OCI-LY1 (cell line): ENCODE measurements at regions not wholly inside any gene's neighbourhood (a gene's known extent, or its start where the extent isn't known, plus 50 kb on each side); places are given as distances from the start of the nearest gene placed in this dataset.

ENCODE experiments used
- H2AFZ ChIP-seq: fragments of 200-600 bp; sonication (generic), shearing (Covaris generic); 2 replicates; pipeline ENCODE4 v1.6.0; 2014; ENCODE audit warnings: antibody characterized with exemption, mild to moderate bottlenecking, low read length
- H3F3A ChIP-seq: fragments of 200-600 bp; sonication (generic), shearing (Covaris generic); 2 replicates; pipeline ENCODE4 v1.6.0; 2014; ENCODE audit warnings: mild to moderate bottlenecking, antibody characterized with exemption, low read length, moderate library complexity; ENCODE audit not compliant: insufficient read depth
- H3K27ac ChIP-seq: fragments of 200-600 bp; sonication (generic); 2 replicates; pipeline ENCODE4 v1.5.1; 2014; ENCODE audit warnings: low read length, mixed run types, mild to moderate bottlenecking, low read depth; ENCODE audit not compliant: poor library complexity, severe bottlenecking
- H3K27me3 ChIP-seq: fragments of 200-600 bp; sonication (generic); 2 replicates; pipeline ENCODE4 v1.6.0; 2014; ENCODE audit warnings: antibody characterized with exemption, mild to moderate bottlenecking, low read length, moderate library complexity; ENCODE audit not compliant: insufficient read depth
- H3K36me3 ChIP-seq: fragments of 200-600 bp; sonication (generic); 2 replicates; pipeline ENCODE4 v1.6.1; 2014; ENCODE audit warnings: mild to moderate bottlenecking, antibody characterized with exemption, low read length, moderate library complexity, mixed read lengths; ENCODE audit not compliant: insufficient read depth
- H3K4me1 ChIP-seq: fragments of 200-600 bp; sonication (generic); 2 replicates; pipeline ENCODE4 v1.5.1; 2014; ENCODE audit warnings: mild to moderate bottlenecking, low read length, moderate library complexity; ENCODE audit not compliant: insufficient read depth, severe bottlenecking
- H3K4me2 ChIP-seq: fragments of 200-600 bp; sonication (generic), shearing (Covaris generic); 2 replicates; pipeline ENCODE4 v1.6.1; 2014; ENCODE audit warnings: low read length
- H3K4me3 ChIP-seq: fragments of 200-600 bp; sonication (generic); 2 replicates; pipeline ENCODE4 v1.5.1; 2014; ENCODE audit warnings: low read length, low read depth, mild to moderate bottlenecking, mixed read lengths; ENCODE audit not compliant: poor library complexity, severe bottlenecking
- H3K79me2 ChIP-seq: fragments of 200-600 bp; shearing (Covaris generic); 2 replicates; pipeline ENCODE4 v1.6.1; 2016; ENCODE audit warnings: mixed run types, low read length, mixed read lengths; ENCODE audit not compliant: insufficient read depth
- H3K9ac ChIP-seq: fragments of 200-600 bp; sonication (generic), shearing (Covaris generic); 2 replicates; pipeline ENCODE4 v1.6.1; 2014; ENCODE audit warnings: mild to moderate bottlenecking, low read length, mixed read lengths
- H3K9me2 ChIP-seq: fragments of 200-600 bp; sonication (generic), shearing (Covaris generic); 2 replicates; pipeline ENCODE4 v1.6.1; 2014; ENCODE audit warnings: low read depth, mild to moderate bottlenecking, low read length, mixed read lengths
- H3K9me3 ChIP-seq: fragments of 200-600 bp; shearing (Covaris generic); 2 replicates; pipeline ENCODE4 v1.6.1; 2014; ENCODE audit warnings: low read length, mixed read lengths
- H4K20me1 ChIP-seq: fragments of 200-600 bp; sonication (generic), shearing (Covaris generic); 2 replicates; pipeline ENCODE4 v1.6.0; 2016; ENCODE audit warnings: mild to moderate bottlenecking, low read length; ENCODE audit not compliant: insufficient read depth
- EZH2 ChIP-seq: fragments of 200-600 bp; sonication (generic), shearing (Covaris generic); IDR thresholded peaks from 2 replicates; pipeline ENCODE4 v1.8.0; 2017; ENCODE audit warnings: borderline replicate concordance, mixed run types, mild to moderate bottlenecking, antibody characterized with exemption, low read length, moderate library complexity, mixed read lengths
- TF ChIP-seq, protein P1 (sequence below): fragments of 200-600 bp; sonication (generic), shearing (Covaris generic); IDR thresholded peaks from 2 replicates; pipeline ENCODE4 v1.5.1; 2017; ENCODE audit warnings: mild to moderate bottlenecking, antibody characterized with exemption, low read length, moderate library complexity, mixed read lengths

DNA sequence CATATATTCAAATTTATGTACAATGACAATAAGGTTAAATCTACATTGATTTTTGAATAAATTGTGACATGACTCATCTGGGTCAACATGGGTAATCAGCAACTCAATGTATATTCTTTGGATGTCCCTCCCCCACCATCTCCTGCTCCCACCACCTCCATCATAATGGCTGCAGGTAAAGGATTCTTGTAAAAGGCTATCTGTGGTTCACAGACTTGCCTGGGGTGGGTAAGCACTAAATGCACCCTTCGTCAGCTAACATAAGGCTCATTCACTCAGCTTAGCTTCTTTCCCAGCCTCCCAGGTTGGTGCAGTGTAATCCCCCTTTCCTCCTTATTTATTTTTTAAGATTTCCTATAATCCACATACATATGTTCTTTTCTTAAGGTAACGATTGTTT is 355.7 kb upstream of the DPYD start:
- no peaks in the 10 kb centered on the region for H3K9me3 ChIP-seq
- no peaks in the 10 kb centered on the region for H3K9me2 ChIP-seq
- no peaks in the 10 kb centered on the region for H4K20me1 ChIP-seq
- no peak overlapping the region for H3K9ac ChIP-seq
- H3K27ac ChIP-seq: no peak overlapping the region
- H3K4me1 ChIP-seq: no peaks in the 10 kb centered on the region
- no peak overlapping the region for H3K4me3 ChIP-seq
- H3F3A ChIP-seq: no peaks in the 10 kb centered on the region
- TF ChIP-seq EZH2: no peak
- TF ChIP-seq, protein P1, sequence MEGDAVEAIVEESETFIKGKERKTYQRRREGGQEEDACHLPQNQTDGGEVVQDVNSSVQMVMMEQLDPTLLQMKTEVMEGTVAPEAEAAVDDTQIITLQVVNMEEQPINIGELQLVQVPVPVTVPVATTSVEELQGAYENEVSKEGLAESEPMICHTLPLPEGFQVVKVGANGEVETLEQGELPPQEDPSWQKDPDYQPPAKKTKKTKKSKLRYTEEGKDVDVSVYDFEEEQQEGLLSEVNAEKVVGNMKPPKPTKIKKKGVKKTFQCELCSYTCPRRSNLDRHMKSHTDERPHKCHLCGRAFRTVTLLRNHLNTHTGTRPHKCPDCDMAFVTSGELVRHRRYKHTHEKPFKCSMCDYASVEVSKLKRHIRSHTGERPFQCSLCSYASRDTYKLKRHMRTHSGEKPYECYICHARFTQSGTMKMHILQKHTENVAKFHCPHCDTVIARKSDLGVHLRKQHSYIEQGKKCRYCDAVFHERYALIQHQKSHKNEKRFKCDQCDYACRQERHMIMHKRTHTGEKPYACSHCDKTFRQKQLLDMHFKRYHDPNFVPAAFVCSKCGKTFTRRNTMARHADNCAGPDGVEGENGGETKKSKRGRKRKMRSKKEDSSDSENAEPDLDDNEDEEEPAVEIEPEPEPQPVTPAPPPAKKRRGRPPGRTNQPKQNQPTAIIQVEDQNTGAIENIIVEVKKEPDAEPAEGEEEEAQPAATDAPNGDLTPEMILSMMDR: no peak
- no peak overlapping the region for H2AFZ ChIP-seq
- H3K4me2 ChIP-seq: no peak overlapping the region
- H3K27me3 ChIP-seq: no peaks in the 10 kb centered on the region
- no peaks in the 10 kb centered on the region for H3K79me2 ChIP-seq
- H3K36me3 ChIP-seq: no peaks in the 10 kb centered on the region

DNA sequence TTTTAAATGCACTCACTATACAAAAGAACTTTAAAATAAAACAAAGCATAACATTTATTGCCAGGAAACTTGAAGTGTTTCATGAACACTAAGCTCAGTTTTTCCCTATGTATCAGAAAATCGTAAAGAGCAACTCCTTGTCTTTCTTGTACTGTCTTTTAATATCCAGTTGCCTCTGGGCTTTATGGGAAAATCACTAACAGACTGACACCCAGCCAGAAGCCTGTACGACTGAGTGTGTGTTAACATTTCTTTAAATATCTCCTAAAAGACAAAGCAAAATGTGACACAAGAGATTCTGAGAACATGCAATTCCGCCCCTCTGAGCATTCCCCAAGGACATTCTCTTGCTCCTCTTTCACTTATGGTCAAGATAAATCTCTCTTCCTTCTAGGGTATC is 347.5 kb upstream of the DPYD start:
- H3K36me3 ChIP-seq: no peaks in the 10 kb centered on the region
- no peaks in the 10 kb centered on the region for H3K27me3 ChIP-seq
- H2AFZ ChIP-seq: no peak overlapping the region
- H3K9me2 ChIP-seq: no peaks in the 10 kb centered on the region
- H3K9me3 ChIP-seq: no peaks in the 10 kb centered on the region
- no peak overlapping the region for H3K4me2 ChIP-seq
- H3K79me2 ChIP-seq: no peaks in the 10 kb centered on the region
- H3K9ac ChIP-seq: no peak overlapping the region
- no peak for TF ChIP-seq EZH2
- TF ChIP-seq, protein P1: no peak
- no peak overlapping the region for H3K4me3 ChIP-seq
- no peak overlapping the region for H3K27ac ChIP-seq
- no peaks in the 10 kb centered on the region for H3F3A ChIP-seq
- H3K4me1 ChIP-seq: no peaks in the 10 kb centered on the region
- H4K20me1 ChIP-seq: no peaks in the 10 kb centered on the region

DNA sequence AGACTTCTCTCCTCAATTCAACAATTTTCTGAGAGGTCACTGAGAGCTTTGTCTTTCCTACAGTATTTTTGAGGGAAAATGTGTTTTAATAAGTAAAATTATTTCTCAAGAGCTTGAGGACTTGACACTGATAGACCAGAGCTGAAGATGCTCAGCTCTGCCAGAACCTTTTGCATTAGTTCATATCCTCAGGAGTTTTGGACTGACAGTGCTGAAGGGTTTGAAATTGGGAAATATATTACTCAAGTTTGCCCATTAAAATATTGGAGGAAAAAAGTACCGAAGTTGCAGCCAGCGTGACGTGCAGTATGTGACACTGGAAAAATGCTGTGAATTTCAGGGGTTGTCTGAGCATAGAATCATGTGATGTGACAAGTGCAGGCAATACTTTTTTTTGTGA is 346.6 kb upstream of the DPYD start:
- no peak overlapping the region for H3K4me3 ChIP-seq
- no peaks in the 10 kb centered on the region for H3K9me3 ChIP-seq
- H3F3A ChIP-seq: no peaks in the 10 kb centered on the region
- H3K9ac ChIP-seq: no peak overlapping the region
- TF ChIP-seq EZH2: no peak
- TF ChIP-seq, protein P1: no peak
- H3K4me1 ChIP-seq: no peaks in the 10 kb centered on the region
- no peak overlapping the region for H3K4me2 ChIP-seq
- H4K20me1 ChIP-seq: no peaks in the 10 kb centered on the region
- no peaks in the 10 kb centered on the region for H3K36me3 ChIP-seq
- H3K27me3 ChIP-seq: no peaks in the 10 kb centered on the region
- H3K9me2 ChIP-seq: no peaks in the 10 kb centered on the region
- H3K27ac ChIP-seq: no peak overlapping the region
- no peaks in the 10 kb centered on the region for H3K79me2 ChIP-seq
- no peak overlapping the region for H2AFZ ChIP-seq
